Neutrophil (primary cell): ENCODE measurements at regions not wholly inside any gene's neighbourhood (a gene's known extent, or its start where the extent isn't known, plus 50 kb on each side); places are given as distances from the start of the nearest gene placed in this dataset.

Experiments used
- H3K27ac ChIP-seq: fragments of 200-600 bp; sonication (generic); 2 replicates; pipeline ENCODE4 v1.5.1; 2016; ENCODE audit warnings: mild to moderate bottlenecking, moderate library complexity
- H3K27me3 ChIP-seq: fragments of 200-600 bp; sonication (generic); 2 replicates; pipeline ENCODE4 v1.6.0; 2016; ENCODE audit warnings: mild to moderate bottlenecking
- H3K36me3 ChIP-seq: fragments of 200-600 bp; sonication (generic); 2 replicates; pipeline ENCODE4 v1.5.1; 2017
- H3K4me1 ChIP-seq, 2 experiments: fragments of 200-600 bp in 1 of 2; sonication (generic) in 1 of 2; 1 replicate in 1 of 2; 2 replicates in 1 of 2; pipeline versions ENCODE4 v1.5.1 to v1.6.1; 2013 to 2016; ENCODE audit warnings: low read depth in 1 of 2, low read length in 1 of 2, mild to moderate bottlenecking in 1 of 2, moderate library complexity in 1 of 2; ENCODE audit not compliant: control insufficient read depth in 1 of 2, insufficient read depth in 1 of 2
- H3K4me3 ChIP-seq, 2 experiments: fragments of 200-600 bp in 1 of 2; sonication (generic) in 1 of 2; 1 replicate in 1 of 2; 2 replicates in 1 of 2; pipeline ENCODE4 v1.5.1; 2013 to 2016; ENCODE audit warnings: low read depth in 1 of 2, low read length in 1 of 2, mild to moderate bottlenecking in 1 of 2, moderate library complexity in 1 of 2
- H3K9me3 ChIP-seq: fragments of 200-600 bp; sonication (generic); 2 replicates; pipeline ENCODE4 v1.5.1; 2016
- CTCF ChIP-seq: fragments of 200-600 bp; sonication (generic); IDR thresholded peaks from 2 replicates; pipeline ENCODE4 v1.5.1; 2016; ENCODE audit warnings: antibody characterized with exemption

- Histone ChIP-seq H3K4me1 (peaks cover 18% of the 10 kb centered on the region in 2 experiments), H3K27ac (peak overlapping the region; percentile 19), H3K4me3 (no peak overlapping the region), H3K9me3 (no peaks in the 10 kb centered on the region), H3K27me3 (no peaks in the 10 kb centered on the region), H3K36me3 (no peaks in the 10 kb centered on the region)
- no peak for TF ChIP-seq CTCF
Observed at GRCh38 chr4:14925471-14925870, 76.8 kb upstream of the CPEB2 start.

- no peaks in the 10 kb centered on the region for H3K36me3 ChIP-seq
- TF ChIP-seq CTCF: no peak
- no peak overlapping the region for H3K4me3 ChIP-seq
- no peaks in the 10 kb centered on the region for H3K9me3 ChIP-seq
- H3K4me1 ChIP-seq: peaks cover 18% of the 10 kb centered on the region in 2 experiments
- H3K27ac ChIP-seq: no peak overlapping the region
- no peaks in the 10 kb centered on the region for H3K27me3 ChIP-seq
Observed at GRCh38 chr4:14926368-14926767, 75.9 kb upstream of the CPEB2 start.

GRCh38 chr4:14928035-14928434 is 74.2 kb upstream of the CPEB2 start:
- H3K4me3 ChIP-seq: no peak overlapping the region
- H3K4me1 ChIP-seq: peaks cover 18% of the 10 kb centered on the region in 2 experiments
- TF ChIP-seq CTCF: no peak
- H3K36me3 ChIP-seq: no peaks in the 10 kb centered on the region
- no peak overlapping the region for H3K27ac ChIP-seq
- H3K9me3 ChIP-seq: no peaks in the 10 kb centered on the region
- H3K27me3 ChIP-seq: no peaks in the 10 kb centered on the region

GRCh38 chr4:14929669-14930068 is 72.6 kb upstream of the CPEB2 start:
- Histone ChIP-seq H3K4me1 (peaks cover 18% of the 10 kb centered on the region in 2 experiments), H3K9me3 (no peaks in the 10 kb centered on the region), H3K36me3 (no peaks in the 10 kb centered on the region), H3K27ac (no peak overlapping the region), H3K27me3 (no peaks in the 10 kb centered on the region), H3K4me3 (no peak overlapping the region)
- no peak for TF ChIP-seq CTCF

- no peaks in the 10 kb centered on the region for H3K36me3 ChIP-seq
- H3K27ac ChIP-seq: no peak overlapping the region
- H3K4me3 ChIP-seq: no peak overlapping the region
- TF ChIP-seq CTCF: no peak
- H3K27me3 ChIP-seq: peaks cover 10% of the 10 kb centered on the region
- H3K4me1 ChIP-seq: no peaks in the 10 kb centered on the region
- no peaks in the 10 kb centered on the region for H3K9me3 ChIP-seq
Observed at GRCh38 chr4:14934704-14935390, 67.4 kb upstream of the CPEB2 start.
